GM23338 (cell line): ENCODE measurements at regions not wholly inside any gene's neighbourhood (a gene's known extent, or its start where the extent isn't known, plus 50 kb on each side); places are given as distances from the start of the nearest gene placed in this dataset.

ENCODE experiments used
- ATAC-seq: fragments of 200-7000 bp; cut with Tn5 transposase; 3 replicates; pipeline ENCODE4 v1.9.1; 2020
- DNase-seq: peaks from one replicate; pipeline ENCODE4 v3.0.0-alpha.2; 2015; ENCODE audit warnings: low spot score
- H2AFZ ChIP-seq: fragments of 200-600 bp; sonication (generic); 2 replicates; pipeline ENCODE4 v1.8.0; 2016; ENCODE audit warnings: antibody characterized with exemption, mild to moderate bottlenecking, moderate library complexity
- H3F3A ChIP-seq: fragments of 200-600 bp; sonication (generic); replicated peaks from 2 replicates; pipeline ENCODE4 v1.8.0; 2017; ENCODE audit warnings: antibody characterized with exemption, mixed run types, low read depth
- H3K27ac ChIP-seq: fragments of 200-600 bp; sonication (generic); 2 replicates; pipeline ENCODE4 v1.6.1; 2016; ENCODE audit warnings: low read depth
- H3K27me3 ChIP-seq: fragments of 200-600 bp; sonication (generic); 2 replicates; pipeline ENCODE4 v1.8.0; 2016; ENCODE audit warnings: mild to moderate bottlenecking, mixed run types, moderate library complexity; ENCODE audit not compliant: insufficient read depth
- H3K36me3 ChIP-seq: fragments of 200-600 bp; sonication (generic); 2 replicates; pipeline ENCODE4 v1.8.0; 2016; ENCODE audit warnings: mild to moderate bottlenecking; ENCODE audit not compliant: insufficient read depth
- H3K4me1 ChIP-seq: fragments of 200-600 bp; sonication (generic); 2 replicates; pipeline ENCODE4 v1.8.0; 2016; ENCODE audit warnings: mild to moderate bottlenecking, moderate library complexity; ENCODE audit not compliant: insufficient read depth
- H3K4me2 ChIP-seq: fragments of 200-600 bp; sonication (generic); 2 replicates; pipeline ENCODE4 v1.7.1; 2017; ENCODE audit warnings: mixed run types
- H3K4me3 ChIP-seq: fragments of 200-600 bp; sonication (generic); 2 replicates; pipeline ENCODE4 v1.6.1; 2016; ENCODE audit warnings: mixed run types
- H3K79me2 ChIP-seq: fragments of 200-600 bp; sonication (generic); replicated peaks from 2 replicates; pipeline ENCODE4 v1.8.0; 2017; ENCODE audit warnings: mild to moderate bottlenecking; ENCODE audit not compliant: insufficient read depth
- H3K9me2 ChIP-seq: fragments of 200-600 bp; sonication (generic); 2 replicates; pipeline ENCODE4 v1.8.0; 2017; ENCODE audit not compliant: insufficient read depth
- H4K20me1 ChIP-seq: fragments of 200-600 bp; sonication (generic); replicated peaks from 2 replicates; pipeline ENCODE4 v1.8.0; 2017; ENCODE audit warnings: mild to moderate bottlenecking; ENCODE audit not compliant: insufficient read depth
- H3K27ac Mint-ChIP-seq: 2 replicates; pipeline ENCODE4 v1.8.0; 2020; ENCODE audit warnings: inconsistent platforms, mild to moderate bottlenecking, moderate library complexity, mixed read lengths
- H3K27me3 Mint-ChIP-seq: 3 replicates; pipeline ENCODE4 v1.8.0; 2022; ENCODE audit warnings: low read depth, mild to moderate bottlenecking, moderate library complexity, mixed read lengths, inconsistent platforms; ENCODE audit not compliant: insufficient read depth, poor library complexity
- H3K36me3 Mint-ChIP-seq: 3 replicates; pipeline ENCODE4 v1.8.0; 2021; ENCODE audit warnings: low read depth, mild to moderate bottlenecking, inconsistent platforms, moderate library complexity, mixed read lengths
- H3K4me1 Mint-ChIP-seq: 3 replicates; pipeline ENCODE4 v1.8.0; 2020; ENCODE audit warnings: mild to moderate bottlenecking, inconsistent platforms, mixed read lengths
- H3K4me3 Mint-ChIP-seq: 3 replicates; pipeline ENCODE4 v1.8.0; 2021; ENCODE audit warnings: moderate library complexity, mild to moderate bottlenecking, inconsistent platforms, mixed read lengths
- H3K9me3 Mint-ChIP-seq: 3 replicates; pipeline ENCODE4 v1.8.0; 2020; ENCODE audit warnings: moderate library complexity, mild to moderate bottlenecking, inconsistent platforms, mixed read lengths
- EZH2phosphoT487 ChIP-seq: fragments of 200-600 bp; sonication (generic); IDR thresholded peaks from one replicate; pipeline ENCODE4 v1.8.1; 2018; ENCODE audit warnings: antibody characterized with exemption; ENCODE audit not compliant: unreplicated experiment
- JUNB ChIP-seq: IDR thresholded peaks from one replicate; pipeline ENCODE4 v1.6.1; 2016; ENCODE audit warnings: antibody characterized with exemption; ENCODE audit not compliant: unreplicated experiment
- NANOG ChIP-seq: IDR thresholded peaks from 2 replicates; pipeline ENCODE4 v1.6.1; 2016; ENCODE audit warnings: antibody characterized with exemption, borderline replicate concordance
- ZNF114 ChIP-seq: fragments of 250-450 bp; sonication (Bioruptor Pico); IDR thresholded peaks from 2 replicates; pipeline ENCODE4 v1.5.0; 2020; ENCODE audit warnings: mild to moderate bottlenecking, moderate library complexity
- ZNF331 ChIP-seq: fragments of 250-450 bp; sonication (Bioruptor Pico); IDR thresholded peaks from 2 replicates; pipeline ENCODE4 v1.5.0; 2020; ENCODE audit warnings: low read depth, mild to moderate bottlenecking, moderate library complexity
- TF ChIP-seq, protein P1 (sequence below), 2 experiments: fragments of 200-600 bp in 1 of 2; sonication (generic) in 1 of 2; conservative IDR thresholded peaks; 2 replicates each; pipeline versions ENCODE4 v1.5.1 to v1.6.1; 2016 to 2017; ENCODE audit warnings: antibody characterized with exemption in 2 of 2, low read depth in 2 of 2, mild to moderate bottlenecking in 2 of 2, moderate library complexity in 1 of 2

DNA sequence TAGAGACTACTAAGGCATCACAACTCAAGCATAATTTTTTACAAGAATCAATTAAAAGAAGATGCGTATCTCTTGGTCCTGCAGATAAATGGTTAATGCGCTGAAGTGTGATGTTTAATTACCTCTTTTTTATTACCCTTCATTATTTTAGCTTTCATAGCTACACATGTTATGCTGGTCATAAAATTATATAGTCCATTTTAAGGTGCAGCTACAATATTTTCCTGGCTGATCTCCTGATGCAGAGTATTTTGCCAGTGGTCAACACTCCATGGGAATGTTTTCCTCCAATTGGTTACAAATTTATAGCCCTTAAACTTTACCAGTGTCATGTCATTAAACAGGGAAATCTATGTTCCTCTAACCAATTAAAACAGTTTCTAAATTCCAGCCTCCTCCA is 1617.2 kb downstream of the PCDH7 start:
- Histone ChIP-seq H3K27me3 (no peaks in the 10 kb centered on the region), H3F3A (no peaks in the 10 kb centered on the region), H3K36me3 (no peaks in the 10 kb centered on the region), H3K4me1 (peaks cover 6% of the 10 kb centered on the region; the same call in 1 of the 2 replicates), H3K79me2 (no peaks in the 10 kb centered on the region), H4K20me1 (no peaks in the 10 kb centered on the region), H2AFZ (no peak overlapping the region), H3K27ac (no peak overlapping the region), H3K4me3 (no peak overlapping the region), H3K4me2 (no peak overlapping the region), H3K9me2 (no peaks in the 10 kb centered on the region)
- DNase-seq (no peak), ATAC-seq (no peak)
- Mint-ChIP-seq H3K27ac (no peak overlapping the region), H3K9me3 (no peaks in the 10 kb centered on the region), H3K27me3 (no peaks in the 10 kb centered on the region), H3K4me3 (no peak overlapping the region), H3K36me3 (no peaks in the 10 kb centered on the region), H3K4me1 (peaks cover 9% of the 10 kb centered on the region; the same call in 2 of the 3 replicates)
- TF ChIP-seq ZNF331 (CRISPR knock-in tag): no peak
- TF ChIP-seq, protein P1, sequence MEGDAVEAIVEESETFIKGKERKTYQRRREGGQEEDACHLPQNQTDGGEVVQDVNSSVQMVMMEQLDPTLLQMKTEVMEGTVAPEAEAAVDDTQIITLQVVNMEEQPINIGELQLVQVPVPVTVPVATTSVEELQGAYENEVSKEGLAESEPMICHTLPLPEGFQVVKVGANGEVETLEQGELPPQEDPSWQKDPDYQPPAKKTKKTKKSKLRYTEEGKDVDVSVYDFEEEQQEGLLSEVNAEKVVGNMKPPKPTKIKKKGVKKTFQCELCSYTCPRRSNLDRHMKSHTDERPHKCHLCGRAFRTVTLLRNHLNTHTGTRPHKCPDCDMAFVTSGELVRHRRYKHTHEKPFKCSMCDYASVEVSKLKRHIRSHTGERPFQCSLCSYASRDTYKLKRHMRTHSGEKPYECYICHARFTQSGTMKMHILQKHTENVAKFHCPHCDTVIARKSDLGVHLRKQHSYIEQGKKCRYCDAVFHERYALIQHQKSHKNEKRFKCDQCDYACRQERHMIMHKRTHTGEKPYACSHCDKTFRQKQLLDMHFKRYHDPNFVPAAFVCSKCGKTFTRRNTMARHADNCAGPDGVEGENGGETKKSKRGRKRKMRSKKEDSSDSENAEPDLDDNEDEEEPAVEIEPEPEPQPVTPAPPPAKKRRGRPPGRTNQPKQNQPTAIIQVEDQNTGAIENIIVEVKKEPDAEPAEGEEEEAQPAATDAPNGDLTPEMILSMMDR (conservative IDR thresholded peaks at IDR 0.05; ENCODE audit: low read depth in 2 of 2): no peak
- no peak for TF ChIP-seq JUNB
- no peak for TF ChIP-seq ZNF114 (CRISPR knock-in tag)

DNA sequence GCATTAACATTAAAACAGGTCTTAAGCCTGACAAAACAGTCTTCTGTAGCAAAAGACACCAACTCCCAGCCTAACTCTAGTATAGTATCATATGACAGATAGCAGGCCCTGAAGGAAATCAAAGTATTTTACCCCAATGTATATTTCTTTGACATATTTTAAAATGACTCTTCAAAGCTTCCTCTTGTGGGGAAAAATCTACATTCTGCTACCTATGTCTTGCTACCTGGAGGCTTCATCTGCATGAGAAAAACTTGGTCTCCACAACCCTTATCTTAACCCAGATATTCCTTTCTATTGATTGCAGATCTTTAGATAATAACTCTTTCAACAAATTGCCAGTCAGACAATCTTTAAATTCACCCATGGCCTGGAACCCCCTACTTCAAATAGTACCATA is 1620.4 kb downstream of the PCDH7 start:
- Histone ChIP-seq H2AFZ (no peak overlapping the region), H4K20me1 (no peaks in the 10 kb centered on the region), H3K9me2 (no peaks in the 10 kb centered on the region), H3K27ac (no peak overlapping the region), H3K79me2 (no peaks in the 10 kb centered on the region), H3K4me2 (peak overlapping the region; percentile 19; the same call in 1 of the 2 replicates), H3K36me3 (no peaks in the 10 kb centered on the region), H3K4me3 (no peak overlapping the region), H3K4me1 (peaks cover 6% of the 10 kb centered on the region; the same call in 1 of the 2 replicates), H3K27me3 (no peaks in the 10 kb centered on the region), H3F3A (no peaks in the 10 kb centered on the region)
- Mint-ChIP-seq H3K4me1 (peaks cover 9% of the 10 kb centered on the region; the same call in 2 of the 3 replicates), H3K36me3 (no peaks in the 10 kb centered on the region), H3K9me3 (no peaks in the 10 kb centered on the region), H3K27ac (peak overlapping the region; percentile 42; the same call in 1 of the 2 replicates), H3K4me3 (no peak overlapping the region), H3K27me3 (no peaks in the 10 kb centered on the region)
- DNase-seq: peak; percentile 17
- no peak; the same call in 2 of the 3 replicates for ATAC-seq
- TF ChIP-seq EZH2phosphoT487 (no peak), ZNF331 (CRISPR knock-in tag) (no peak), NANOG (no peak), JUNB (no peak), ZNF114 (CRISPR knock-in tag) (no peak)
- TF ChIP-seq, protein P1 (conservative IDR thresholded peaks at IDR 0.05; ENCODE audit: low read depth in 2 of 2): peak; percentile 15 to 36; a peak in 1 of 4 replicates
